Stomach (tissue), 8 donors: ENCODE measurements at regions not wholly inside any gene's neighbourhood (a gene's known extent, or its start where the extent isn't known, plus 50 kb on each side); places are given as distances from the start of the nearest gene placed in this dataset.

Experiments used
- DNase-seq, 2 donors: peaks; one replicate each; pipeline versions ENCODE4 v3.0.0 to v3.0.0-alpha.2; 2013 to 2019
- H3K27ac ChIP-seq, 5 donors: fragments of 200-600 bp in 4 of 5; sonication (generic) in 4 of 5; one replicate each; pipeline ENCODE4 v1.5.1; 2013 to 2019; ENCODE audit warnings: mild to moderate bottlenecking in 1 of 5, moderate library complexity in 1 of 5
- H3K27me3 ChIP-seq, 3 donors: fragments of 200-600 bp; sonication (generic); one replicate each; pipeline ENCODE4 v1.5.1; 2017 to 2019; ENCODE audit warnings: mixed run types in 1 of 3
- H3K36me3 ChIP-seq, 4 donors: fragments of 200-600 bp; sonication (generic); 1 replicate in 3 of 4; 2 replicates in 1 of 4; pipeline ENCODE4 v1.5.1; 2016 to 2019
- H3K4me1 ChIP-seq, 4 donors: fragments of 200-600 bp; sonication (generic); one replicate each; pipeline ENCODE4 v1.5.1; 2016 to 2019
- H3K4me3 ChIP-seq, 4 donors: fragments of 200-600 bp; sonication (generic) in 3 of 4; one replicate each; pipeline ENCODE4 v1.5.1; 2016 to 2019; ENCODE audit warnings: mild to moderate bottlenecking in 1 of 4
- H3K9me3 ChIP-seq, 4 donors: fragments of 200-600 bp; sonication (generic); one replicate each; pipeline ENCODE4 v1.5.1; 2016 to 2019
- EP300 ChIP-seq: sonication (generic); formaldehyde crosslinking; IDR thresholded peaks from one replicate; pipeline ENCODE4 v1.6.1; 2017; ENCODE audit warnings: antibody characterized with exemption
- POLR2A ChIP-seq, 4 donors: fragments of 450-650 bp; IDR thresholded peaks; one replicate each; pipeline ENCODE4 v1.6.1; 2016; ENCODE audit warnings: antibody characterized with exemption in 4 of 4, control low read depth in 2 of 4, mild to moderate bottlenecking in 1 of 4, moderate library complexity in 1 of 4
- POLR2AphosphoS5 ChIP-seq, 3 donors: sonication (generic); formaldehyde crosslinking; IDR thresholded peaks; one replicate each; pipeline ENCODE4 v1.6.1; 2016; ENCODE audit warnings: antibody characterized with exemption in 3 of 3
- WGBS, 5 donors: extraction: QIAGEN DNeasy Blood & Tissue Kit in 3 of 5; methylation state at CpG; one replicate each; pipeline versions ENCODE4 v1.1.5 to v1.1.7; 2013 to 2018; 5-methylcytosine and 5-hydroxymethylcytosine counted together
- intact Hi-C: fragments of 100-400 bp; cut with DNase I; formaldehyde crosslinking; loops from one replicate; pipeline ENCODE4 v1.15.1; 2023; ENCODE audit warnings: low total_unique reads
- TF ChIP-seq, protein P1 (sequence below), 7 experiments: fragments of 450-650 bp in 4 of 7; fragments of 200-600 bp in 3 of 7; sonication (generic) in 3 of 7; IDR thresholded peaks; one replicate each; pipeline ENCODE4 v1.5.1; 2016 to 2019; ENCODE audit warnings: antibody characterized with exemption in 7 of 7, control low read depth in 2 of 7, mild to moderate bottlenecking in 1 of 7
- donor health status: healthy with polysubstance abuse.
- donor health status: Bipolar disorder and iron deficiency.
- donor health status: healthy.

DNA sequence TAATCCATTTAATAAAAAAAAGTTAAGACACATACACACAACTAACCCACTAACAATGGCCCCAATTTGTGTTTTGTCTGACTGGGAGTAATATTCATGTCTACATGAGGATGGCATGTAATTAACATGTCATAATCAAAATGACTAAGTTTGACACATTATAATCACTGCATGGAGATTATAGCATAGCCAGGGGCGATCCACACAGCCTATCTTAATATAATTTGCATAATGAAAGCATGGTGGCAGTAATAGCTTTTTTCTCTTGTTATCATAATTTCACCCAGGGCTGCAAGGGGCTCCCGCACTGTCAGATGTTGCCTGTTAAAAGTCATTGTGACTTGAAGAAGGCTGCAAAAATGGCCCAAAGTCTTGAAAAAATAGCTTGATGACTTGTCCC, 243.7 kb downstream of the SMAD2 start:
- WGBS, 5 donors = 67 to 77% (median 69%) methylated on average over 2 of the region's 2 CpGs
- Histone ChIP-seq H3K9me3 (no peaks in the 10 kb centered on the region), H3K36me3 (no peaks in the 10 kb centered on the region), H3K4me1 (no peaks in the 10 kb centered on the region), H3K4me3 (no peak overlapping the region), H3K27ac (no peak overlapping the region), H3K27me3 (peaks cover 0 to 6% (median 0%) of the 10 kb centered on the region in 3 donors)
- no peak for DNase-seq
- intact Hi-C loops = no loop called here
- TF ChIP-seq POLR2AphosphoS5 (IDR thresholded peaks at IDR 0.05) (no peak), POLR2A (IDR thresholded peaks at IDR 0.05) (no peak), EP300 (no peak)
- TF ChIP-seq, protein P1, sequence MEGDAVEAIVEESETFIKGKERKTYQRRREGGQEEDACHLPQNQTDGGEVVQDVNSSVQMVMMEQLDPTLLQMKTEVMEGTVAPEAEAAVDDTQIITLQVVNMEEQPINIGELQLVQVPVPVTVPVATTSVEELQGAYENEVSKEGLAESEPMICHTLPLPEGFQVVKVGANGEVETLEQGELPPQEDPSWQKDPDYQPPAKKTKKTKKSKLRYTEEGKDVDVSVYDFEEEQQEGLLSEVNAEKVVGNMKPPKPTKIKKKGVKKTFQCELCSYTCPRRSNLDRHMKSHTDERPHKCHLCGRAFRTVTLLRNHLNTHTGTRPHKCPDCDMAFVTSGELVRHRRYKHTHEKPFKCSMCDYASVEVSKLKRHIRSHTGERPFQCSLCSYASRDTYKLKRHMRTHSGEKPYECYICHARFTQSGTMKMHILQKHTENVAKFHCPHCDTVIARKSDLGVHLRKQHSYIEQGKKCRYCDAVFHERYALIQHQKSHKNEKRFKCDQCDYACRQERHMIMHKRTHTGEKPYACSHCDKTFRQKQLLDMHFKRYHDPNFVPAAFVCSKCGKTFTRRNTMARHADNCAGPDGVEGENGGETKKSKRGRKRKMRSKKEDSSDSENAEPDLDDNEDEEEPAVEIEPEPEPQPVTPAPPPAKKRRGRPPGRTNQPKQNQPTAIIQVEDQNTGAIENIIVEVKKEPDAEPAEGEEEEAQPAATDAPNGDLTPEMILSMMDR (IDR thresholded peaks at IDR 0.05) = no peak

DNA sequence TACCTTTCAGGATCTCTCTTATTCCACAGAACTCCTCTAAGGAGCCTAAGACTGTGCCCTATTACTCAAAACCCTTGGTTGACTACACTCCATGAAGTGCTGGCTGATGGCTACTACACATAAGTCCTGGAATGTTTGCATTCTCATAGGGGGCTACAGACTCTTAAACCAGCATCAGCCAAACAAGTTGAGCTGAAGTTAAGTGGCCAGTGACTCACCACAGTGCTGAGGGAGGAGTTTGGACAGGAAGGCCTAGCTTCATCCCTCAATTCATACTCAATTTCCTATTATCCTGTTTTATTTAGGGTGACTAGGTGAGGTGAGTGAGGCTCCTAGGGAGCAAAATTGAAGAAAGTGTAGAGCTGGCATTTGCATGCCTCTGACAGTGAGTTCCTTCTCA, 246.7 kb downstream of the SMAD2 start:
- Histone ChIP-seq H3K4me3 (no peak overlapping the region), H3K27ac (no peak overlapping the region), H3K36me3 (no peaks in the 10 kb centered on the region), H3K4me1 (no peaks in the 10 kb centered on the region), H3K9me3 (no peaks in the 10 kb centered on the region), H3K27me3 (no peaks in the 10 kb centered on the region)
- no peak for DNase-seq
- intact Hi-C loops = no loop called here
- TF ChIP-seq POLR2AphosphoS5 (IDR thresholded peaks at IDR 0.05) (no peak), POLR2A (IDR thresholded peaks at IDR 0.05) (no peak), EP300 (no peak)
- TF ChIP-seq, protein P1 (IDR thresholded peaks at IDR 0.05) = no peak

DNA sequence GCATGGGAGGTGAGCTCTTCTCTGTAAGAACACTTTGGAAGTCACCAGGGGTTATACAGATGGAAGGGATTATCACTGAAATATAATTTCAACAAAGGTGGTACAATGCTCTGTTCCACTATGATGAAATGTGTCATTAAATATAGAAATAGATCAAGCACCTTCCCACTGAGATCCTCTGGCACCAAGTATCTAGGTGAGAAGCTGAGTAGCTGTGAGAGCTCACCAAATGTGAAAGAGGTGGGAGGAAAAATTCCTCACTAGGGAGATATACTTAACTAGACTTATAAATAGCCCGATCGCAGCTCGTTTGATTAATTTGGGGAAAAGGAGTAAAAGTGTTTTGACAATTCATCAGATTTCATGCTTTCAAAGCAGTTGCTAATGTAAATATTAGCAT, 247.6 kb downstream of the SMAD2 start:
- H3K27ac ChIP-seq = no peak overlapping the region
- WGBS, 5 donors = 53 to 64% (median 61%) methylated on average over 3 of the region's 3 CpGs

DNA sequence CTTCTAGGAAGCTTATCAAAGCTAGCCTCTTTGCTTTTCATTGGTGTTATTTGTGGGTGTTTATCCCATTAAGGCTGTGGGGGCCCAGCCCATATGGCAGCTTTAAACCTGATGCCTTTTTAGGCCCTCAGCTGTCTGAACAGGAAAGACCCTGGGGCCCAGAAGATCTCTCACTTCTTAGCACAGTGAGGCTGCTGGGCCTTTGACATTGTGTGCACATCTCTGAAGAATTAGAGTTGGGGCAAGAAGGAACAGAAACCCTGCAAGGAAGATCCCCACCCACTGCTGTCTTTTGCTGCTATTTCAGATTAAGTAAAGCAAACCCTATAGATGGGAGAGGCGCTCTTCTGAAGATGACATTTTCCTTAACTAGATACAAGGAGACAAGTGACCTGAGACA, 250.0 kb downstream of the SMAD2 start:
- TF ChIP-seq POLR2AphosphoS5 (IDR thresholded peaks at IDR 0.05) (no peak), EP300 (no peak), POLR2A (IDR thresholded peaks at IDR 0.05) (no peak)
- TF ChIP-seq, protein P1 (IDR thresholded peaks at IDR 0.05) = no peak
- WGBS, 5 donors = 89 to 96% (median 92%) methylated on average over 1 of the region's 1 CpG
- intact Hi-C loops = no loop called here
- Histone ChIP-seq H3K27me3 (no peaks in the 10 kb centered on the region), H3K27ac (no peak overlapping the region), H3K4me3 (no peak overlapping the region), H3K4me1 (no peaks in the 10 kb centered on the region), H3K9me3 (no peaks in the 10 kb centered on the region), H3K36me3 (no peaks in the 10 kb centered on the region)
- DNase-seq = no peak

More for the DNA sequence above, 247.6 kb downstream of the SMAD2 start:
- Histone ChIP-seq H3K4me1 (no peaks in the 10 kb centered on the region), H3K27me3 (no peaks in the 10 kb centered on the region), H3K9me3 (no peaks in the 10 kb centered on the region), H3K36me3 (no peaks in the 10 kb centered on the region), H3K4me3 (no peak overlapping the region)
- intact Hi-C loops = no loop called here
- TF ChIP-seq, protein P1 (IDR thresholded peaks at IDR 0.05) = no peak
- TF ChIP-seq POLR2AphosphoS5 (IDR thresholded peaks at IDR 0.05) (no peak), EP300 (no peak)
- DNase-seq = peak in 1 of 2 donors; percentile 5
